GM21786 (cell line): ENCODE measurements at regions not wholly inside any gene's neighbourhood (a gene's known extent, or its start where the extent isn't known, plus 50 kb on each side); places are given as distances from the start of the nearest gene placed in this dataset.
"Not testable (repeated sequence)": the region's sequence is repeated elsewhere in the genome, so short reads cannot be mapped to it uniquely, and the experiment has no call there.

Experiments
- ATAC-seq: cut with Tn5 transposase; IDR thresholded peaks from one replicate; pipeline ENCODE4 v1.9.1; 2021; ENCODE audit not compliant: unreplicated experiment

DNA sequence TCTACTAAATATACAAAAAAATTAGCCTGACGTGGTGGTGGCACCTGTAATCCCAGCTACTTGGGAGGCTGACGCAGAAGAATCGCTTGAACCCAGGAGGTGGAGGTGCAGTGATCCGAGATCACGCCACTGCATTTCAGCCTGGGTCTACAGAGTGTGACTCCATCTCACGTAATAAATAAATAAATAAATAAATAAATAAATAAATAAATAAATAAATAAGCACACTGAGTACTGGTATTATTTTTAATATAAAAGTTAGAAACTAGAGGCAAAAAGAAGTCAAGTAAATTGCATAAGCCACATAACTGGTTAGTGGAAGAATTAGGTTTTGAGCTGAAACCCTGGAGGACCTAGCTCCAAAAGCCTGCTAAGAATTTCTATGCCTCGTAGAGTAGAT lies 1262.7 kb upstream of the PABPC4L start:
- no peak for ATAC-seq

- ATAC-seq = not testable (repeated sequence)
Observed at GRCh38 chr4:135447598-135447997, 1246.0 kb upstream of the PABPC4L start.

- no peak for ATAC-seq
Observed at GRCh38 chr4:135434936-135435335, 1233.3 kb upstream of the PABPC4L start.

- ATAC-seq = no peak
Observed at GRCh38 chr4:135429528-135429927, 1227.9 kb upstream of the PABPC4L start.

- peak; percentile 82 for ATAC-seq
Observed at GRCh38 chr4:135418353-135418752, 1216.8 kb upstream of the PABPC4L start.

GRCh38 chr4:135412213-135412612 lies 1210.6 kb upstream of the PABPC4L start:
- no peak for ATAC-seq

- no peak for ATAC-seq
Observed at GRCh38 chr4:135411251-135411650, 1209.7 kb upstream of the PABPC4L start.

DNA sequence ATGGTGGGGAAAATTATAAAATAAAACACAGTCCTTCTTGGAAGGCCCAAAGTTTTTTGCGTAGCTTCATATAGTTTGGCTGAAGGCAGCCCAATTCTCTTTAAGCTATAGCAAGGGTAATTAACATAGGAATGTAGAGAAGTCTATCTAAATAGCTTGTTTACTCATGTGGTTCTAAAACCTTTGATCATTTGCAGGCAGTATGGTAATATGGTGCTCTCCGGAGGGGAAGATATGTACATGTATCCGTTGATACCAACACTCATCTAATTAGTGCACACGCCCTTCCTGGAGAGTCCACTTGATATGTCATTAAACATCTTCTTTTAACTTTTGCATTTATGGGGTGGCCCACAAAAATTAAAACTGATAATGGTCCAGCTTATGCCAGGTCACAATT lies 1207.7 kb upstream of the PABPC4L start:
- ATAC-seq = not testable (repeated sequence)

- ATAC-seq = no peak
Observed at GRCh38 chr4:135408109-135408508, 1206.5 kb upstream of the PABPC4L start.

DNA sequence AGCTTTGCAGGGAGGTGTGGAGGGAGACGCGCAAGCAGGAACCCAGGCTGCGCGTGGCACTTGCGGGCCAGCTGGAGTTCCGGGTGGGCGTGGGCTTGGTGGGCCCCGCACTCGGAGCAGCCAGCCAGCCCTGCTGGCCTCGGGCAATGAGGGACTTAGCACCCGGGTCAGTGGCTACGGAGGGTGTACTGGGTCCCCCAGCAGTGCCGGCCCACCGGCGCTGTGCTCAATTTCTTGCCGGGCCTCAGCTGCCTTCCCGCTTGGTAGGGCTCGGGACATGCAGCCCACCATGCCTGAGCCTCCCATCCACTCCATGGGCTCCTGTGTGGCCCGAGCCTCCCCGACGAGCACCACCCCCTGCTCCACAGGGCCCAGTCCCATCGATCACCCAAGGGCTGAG lies 1205.0 kb upstream of the PABPC4L start:
- ATAC-seq = not testable (repeated sequence)

DNA sequence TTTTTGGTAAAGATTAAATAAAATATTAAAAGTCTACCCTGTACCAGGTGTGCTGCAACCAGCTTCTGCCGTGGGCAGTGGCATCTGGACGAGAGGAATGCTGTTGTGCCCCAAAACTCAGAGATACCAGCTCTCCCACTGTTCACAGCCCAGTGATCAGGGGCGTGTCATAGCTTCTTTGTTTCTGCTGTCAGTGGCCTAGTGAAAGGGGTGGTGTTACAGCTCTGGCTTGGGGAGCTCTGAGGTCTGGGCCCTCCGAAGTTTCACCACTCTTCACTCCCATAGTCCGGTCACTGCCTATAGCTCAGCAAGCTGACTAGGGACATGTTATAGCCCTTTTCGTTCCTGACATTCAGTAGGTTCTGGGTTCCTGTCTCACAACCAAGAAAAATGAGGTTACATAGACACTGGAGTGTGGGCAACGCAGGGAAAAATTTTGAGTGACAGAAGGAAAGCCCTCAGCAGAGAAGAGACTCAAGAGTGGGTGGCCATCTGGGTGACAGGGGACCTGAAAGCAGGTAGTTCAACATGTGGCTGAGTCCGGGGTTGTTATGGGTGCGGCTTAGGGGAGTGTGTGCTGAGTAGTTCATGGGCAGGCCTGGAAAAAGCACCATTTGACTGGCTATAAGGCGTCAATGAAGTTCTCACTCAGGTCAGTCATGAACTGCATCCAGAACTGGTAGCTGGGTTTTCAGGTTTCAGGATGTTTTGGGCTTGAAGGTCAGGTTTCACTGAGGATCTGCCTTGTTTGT lies 1184.4 kb upstream of the PABPC4L start:
- ATAC-seq = no peak

- ATAC-seq = no peak
Observed at GRCh38 chr4:135383356-135384288, 1182.0 kb upstream of the PABPC4L start.

- ATAC-seq = no peak
Observed at GRCh38 chr4:135382280-135382959, 1180.8 kb upstream of the PABPC4L start.

- no peak for ATAC-seq
Observed at GRCh38 chr4:135372131-135372530, 1170.5 kb upstream of the PABPC4L start.

GRCh38 chr4:135371137-135371536 lies 1169.5 kb upstream of the PABPC4L start:
- ATAC-seq = peak; percentile 74

GRCh38 chr4:135368831-135369230 lies 1167.2 kb upstream of the PABPC4L start:
- ATAC-seq = no peak

DNA sequence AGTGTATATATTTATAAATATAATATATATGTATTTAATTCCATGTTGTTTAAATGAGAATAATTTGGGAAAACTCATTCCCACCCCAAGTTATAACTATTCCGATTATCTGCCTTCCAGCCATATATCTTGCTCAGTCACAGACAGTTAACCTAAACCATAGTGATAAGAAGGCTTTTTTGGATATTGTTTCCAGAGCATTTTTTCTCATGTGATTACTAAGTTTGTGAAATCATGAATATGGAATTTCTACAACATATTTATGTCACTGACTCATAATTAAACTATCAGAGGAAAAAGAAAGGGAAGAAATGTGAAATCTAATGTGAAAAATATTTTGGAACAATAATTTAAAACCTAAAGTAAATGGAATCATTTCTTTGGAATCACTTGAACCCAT lies 1163.5 kb upstream of the PABPC4L start:
- ATAC-seq = no peak

DNA sequence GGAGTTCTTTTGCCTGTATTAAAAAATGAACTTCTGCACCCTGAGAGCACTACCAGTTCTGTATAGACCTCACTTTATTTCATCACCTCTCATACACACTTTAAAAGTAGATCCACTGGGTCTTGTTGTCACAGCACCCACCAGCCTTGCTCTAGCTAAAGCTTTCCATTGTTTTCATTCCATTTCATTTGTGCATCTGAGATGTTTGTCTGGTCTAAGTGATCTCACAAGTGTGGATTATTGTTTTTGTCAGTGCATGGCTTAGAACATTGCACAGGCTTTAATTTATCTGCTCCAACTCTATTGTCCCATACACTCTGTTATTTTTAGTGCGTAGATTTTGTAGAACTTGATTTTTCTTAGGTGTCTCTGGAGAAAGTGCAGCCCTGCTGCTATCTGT lies 1157.5 kb upstream of the PABPC4L start:
- no peak for ATAC-seq

- ATAC-seq = no peak
Observed at GRCh38 chr4:135357091-135357490, 1155.5 kb upstream of the PABPC4L start.

- ATAC-seq = no peak
Observed at GRCh38 chr4:135354876-135355275, 1153.3 kb upstream of the PABPC4L start.

DNA sequence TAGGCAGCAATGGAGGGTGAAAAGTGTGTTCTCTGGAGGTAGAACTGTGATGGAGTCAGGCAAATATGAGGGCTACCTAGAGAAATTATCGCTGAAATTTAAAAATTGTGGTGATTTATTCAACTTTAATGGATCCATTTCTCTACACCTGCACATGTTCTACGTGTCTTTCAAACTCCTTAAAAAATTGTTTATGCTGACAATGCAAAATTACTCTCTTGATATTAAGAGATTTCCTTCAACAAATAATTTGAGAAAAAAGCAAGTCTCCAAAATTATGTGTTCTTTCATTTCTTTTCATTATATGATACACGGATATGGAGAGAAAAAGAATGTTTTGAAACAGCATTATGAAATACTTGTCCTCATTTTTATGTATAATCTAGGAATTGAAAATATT lies 1151.4 kb upstream of the PABPC4L start:
- no peak for ATAC-seq
